ENCODE measurements at regions not wholly inside any gene's neighbourhood (a gene's known extent, or its start where the extent isn't known, plus 50 kb on each side); places are given as distances from the start of the nearest gene placed in this dataset.
"Not testable (repeated sequence)": the region's sequence is repeated elsewhere in the genome, so short reads cannot be mapped to it uniquely, and the experiment has no call there.

- no peaks in the 10 kb centered on the region for H3K27me3 ChIP-seq (ENCODE audit: control insufficient read depth, insufficient read depth, low read length)
- H3K36me3 ChIP-seq (ENCODE audit: control insufficient read depth, insufficient read depth, low read length): no peaks in the 10 kb centered on the region
- no peak overlapping the region for H3K9ac ChIP-seq (ENCODE audit: low read depth, low read length)
- H3K4me1 ChIP-seq (ENCODE audit: control insufficient read depth, insufficient read depth, low read length): peaks cover 6% of the 10 kb centered on the region
- H3K4me3 ChIP-seq (ENCODE audit: low read depth, low read length): no peak overlapping the region
- H3K9me3 ChIP-seq (ENCODE audit: control insufficient read depth, insufficient read depth, low read length): no peaks in the 10 kb centered on the region
Observed at GRCh38 chr12:92058664-92059063, 87.0 kb downstream of the BTG1 start.

GRCh38 chr12:92056756-92057155 lies 88.9 kb downstream of the BTG1 start:
- not testable (repeated sequence) for H3K4me3 ChIP-seq (ENCODE audit: low read depth, low read length); H3K9ac ChIP-seq (ENCODE audit: low read depth, low read length); H3K4me1 ChIP-seq (ENCODE audit: control insufficient read depth, insufficient read depth, low read length)

GRCh38 chr12:92056290-92056689 lies 89.4 kb downstream of the BTG1 start:
- Histone ChIP-seq H3K9ac (ENCODE audit: low read depth, low read length) (no peak overlapping the region), H3K9me3 (ENCODE audit: control insufficient read depth, insufficient read depth, low read length) (no peaks in the 10 kb centered on the region), H3K4me3 (ENCODE audit: low read depth, low read length) (no peak overlapping the region), H3K27me3 (ENCODE audit: control insufficient read depth, insufficient read depth, low read length) (no peaks in the 10 kb centered on the region), H3K4me1 (ENCODE audit: control insufficient read depth, insufficient read depth, low read length) (no peaks in the 10 kb centered on the region), H3K36me3 (ENCODE audit: control insufficient read depth, insufficient read depth, low read length) (no peaks in the 10 kb centered on the region)

More at GRCh38 chr12:92056756-92057155, 88.9 kb downstream of the BTG1 start:
- not testable (repeated sequence) for H3K36me3 ChIP-seq (ENCODE audit: control insufficient read depth, insufficient read depth, low read length); H3K27me3 ChIP-seq (ENCODE audit: control insufficient read depth, insufficient read depth, low read length); H3K9me3 ChIP-seq (ENCODE audit: control insufficient read depth, insufficient read depth, low read length)

GRCh38 chr12:92055877-92056276 lies 89.8 kb downstream of the BTG1 start:
- H3K9me3 ChIP-seq (ENCODE audit: control insufficient read depth, insufficient read depth, low read length): no peaks in the 10 kb centered on the region
- H3K36me3 ChIP-seq (ENCODE audit: control insufficient read depth, insufficient read depth, low read length): no peaks in the 10 kb centered on the region
- H3K4me3 ChIP-seq (ENCODE audit: low read depth, low read length): no peak overlapping the region
- H3K9ac ChIP-seq (ENCODE audit: low read depth, low read length): no peak overlapping the region
- no peaks in the 10 kb centered on the region for H3K4me1 ChIP-seq (ENCODE audit: control insufficient read depth, insufficient read depth, low read length)
- no peaks in the 10 kb centered on the region for H3K27me3 ChIP-seq (ENCODE audit: control insufficient read depth, insufficient read depth, low read length)

- Histone ChIP-seq H3K4me3 (ENCODE audit: low read depth, low read length) (no peak overlapping the region), H3K9me3 (ENCODE audit: control insufficient read depth, insufficient read depth, low read length) (no peaks in the 10 kb centered on the region), H3K36me3 (ENCODE audit: control insufficient read depth, insufficient read depth, low read length) (no peaks in the 10 kb centered on the region), H3K4me1 (ENCODE audit: control insufficient read depth, insufficient read depth, low read length) (no peaks in the 10 kb centered on the region), H3K27me3 (ENCODE audit: control insufficient read depth, insufficient read depth, low read length) (no peaks in the 10 kb centered on the region), H3K9ac (ENCODE audit: low read depth, low read length) (no peak overlapping the region)
Observed at GRCh38 chr12:92051441-92051840, 94.2 kb downstream of the BTG1 start.

- H3K4me1 ChIP-seq (ENCODE audit: control insufficient read depth, insufficient read depth, low read length): no peaks in the 10 kb centered on the region
- H3K36me3 ChIP-seq (ENCODE audit: control insufficient read depth, insufficient read depth, low read length): no peaks in the 10 kb centered on the region
- H3K9me3 ChIP-seq (ENCODE audit: control insufficient read depth, insufficient read depth, low read length): no peaks in the 10 kb centered on the region
- no peak overlapping the region for H3K9ac ChIP-seq (ENCODE audit: low read depth, low read length)
- H3K27me3 ChIP-seq (ENCODE audit: control insufficient read depth, insufficient read depth, low read length): no peaks in the 10 kb centered on the region
- H3K4me3 ChIP-seq (ENCODE audit: low read depth, low read length): no peak overlapping the region
Observed at GRCh38 chr12:92049403-92049802, 96.2 kb downstream of the BTG1 start.

- H3K4me3 ChIP-seq (ENCODE audit: low read depth, low read length): no peak overlapping the region
- H3K36me3 ChIP-seq (ENCODE audit: control insufficient read depth, insufficient read depth, low read length): no peaks in the 10 kb centered on the region
- no peak overlapping the region for H3K9ac ChIP-seq (ENCODE audit: low read depth, low read length)
- H3K4me1 ChIP-seq (ENCODE audit: control insufficient read depth, insufficient read depth, low read length): no peaks in the 10 kb centered on the region
- H3K27me3 ChIP-seq (ENCODE audit: control insufficient read depth, insufficient read depth, low read length): no peaks in the 10 kb centered on the region
- H3K9me3 ChIP-seq (ENCODE audit: control insufficient read depth, insufficient read depth, low read length): no peaks in the 10 kb centered on the region
Observed at GRCh38 chr12:92047393-92047826, 98.2 kb downstream of the BTG1 start.

- H3K4me3 ChIP-seq (ENCODE audit: low read depth, low read length): no peak overlapping the region
- H3K27me3 ChIP-seq (ENCODE audit: control insufficient read depth, insufficient read depth, low read length): no peaks in the 10 kb centered on the region
- H3K9ac ChIP-seq (ENCODE audit: low read depth, low read length): no peak overlapping the region
Observed at GRCh38 chr12:92046557-92047392, 98.9 kb downstream of the BTG1 start.

GRCh38 chr12:92045852-92046251 lies 99.8 kb downstream of the BTG1 start:
- Histone ChIP-seq H3K36me3 (ENCODE audit: control insufficient read depth, insufficient read depth, low read length) (no peaks in the 10 kb centered on the region), H3K9ac (ENCODE audit: low read depth, low read length) (no peak overlapping the region), H3K27me3 (ENCODE audit: control insufficient read depth, insufficient read depth, low read length) (no peaks in the 10 kb centered on the region), H3K9me3 (ENCODE audit: control insufficient read depth, insufficient read depth, low read length) (no peaks in the 10 kb centered on the region), H3K4me3 (ENCODE audit: low read depth, low read length) (no peak overlapping the region), H3K4me1 (ENCODE audit: control insufficient read depth, insufficient read depth, low read length) (no peaks in the 10 kb centered on the region)

More at GRCh38 chr12:92046557-92047392, 98.9 kb downstream of the BTG1 start:
- Histone ChIP-seq H3K9me3 (ENCODE audit: control insufficient read depth, insufficient read depth, low read length) (no peaks in the 10 kb centered on the region), H3K36me3 (ENCODE audit: control insufficient read depth, insufficient read depth, low read length) (no peaks in the 10 kb centered on the region), H3K4me1 (ENCODE audit: control insufficient read depth, insufficient read depth, low read length) (no peaks in the 10 kb centered on the region)

GRCh38 chr12:92044435-92044834 lies 101.2 kb downstream of the BTG1 start:
- Histone ChIP-seq H3K4me3 (ENCODE audit: low read depth, low read length) (no peak overlapping the region), H3K36me3 (ENCODE audit: control insufficient read depth, insufficient read depth, low read length) (no peaks in the 10 kb centered on the region), H3K4me1 (ENCODE audit: control insufficient read depth, insufficient read depth, low read length) (peaks cover 2% of the 10 kb centered on the region), H3K27me3 (ENCODE audit: control insufficient read depth, insufficient read depth, low read length) (no peaks in the 10 kb centered on the region), H3K9ac (ENCODE audit: low read depth, low read length) (no peak overlapping the region), H3K9me3 (ENCODE audit: control insufficient read depth, insufficient read depth, low read length) (no peaks in the 10 kb centered on the region)

GRCh38 chr12:92042791-92043531 lies 102.7 kb downstream of the BTG1 start:
- no peak overlapping the region for H3K9ac ChIP-seq (ENCODE audit: low read depth, low read length)
- H3K4me1 ChIP-seq (ENCODE audit: control insufficient read depth, insufficient read depth, low read length): peaks cover 12% of the 10 kb centered on the region
- no peaks in the 10 kb centered on the region for H3K9me3 ChIP-seq (ENCODE audit: control insufficient read depth, insufficient read depth, low read length)
- no peak overlapping the region for H3K4me3 ChIP-seq (ENCODE audit: low read depth, low read length)
- no peaks in the 10 kb centered on the region for H3K27me3 ChIP-seq (ENCODE audit: control insufficient read depth, insufficient read depth, low read length)
- H3K36me3 ChIP-seq (ENCODE audit: control insufficient read depth, insufficient read depth, low read length): no peaks in the 10 kb centered on the region

GRCh38 chr12:92041742-92042141 lies 103.9 kb downstream of the BTG1 start:
- Histone ChIP-seq H3K27me3 (ENCODE audit: control insufficient read depth, insufficient read depth, low read length) (no peaks in the 10 kb centered on the region), H3K9me3 (ENCODE audit: control insufficient read depth, insufficient read depth, low read length) (no peaks in the 10 kb centered on the region)

More at GRCh38 chr12:92041742-92042141, 103.9 kb downstream of the BTG1 start:
- H3K4me1 ChIP-seq (ENCODE audit: control insufficient read depth, insufficient read depth, low read length): peaks cover 12% of the 10 kb centered on the region
- H3K9ac ChIP-seq (ENCODE audit: low read depth, low read length): no peak overlapping the region
- no peak overlapping the region for H3K4me3 ChIP-seq (ENCODE audit: low read depth, low read length)
- no peaks in the 10 kb centered on the region for H3K36me3 ChIP-seq (ENCODE audit: control insufficient read depth, insufficient read depth, low read length)

Data from iPS-15b (cell line).